ENCODE measurements at regions not wholly inside any gene's neighbourhood (a gene's known extent, or its start where the extent isn't known, plus 50 kb on each side); places are given as distances from the start of the nearest gene placed in this dataset.
"Not testable (repeated sequence)": the region's sequence is repeated elsewhere in the genome, so short reads cannot be mapped to it uniquely, and the experiment has no call there.

GRCh38 chr3:65303431-65303830 lies 615.6 kb upstream of the ADAMTS9 start:
- no peak for DNase-seq

DNA sequence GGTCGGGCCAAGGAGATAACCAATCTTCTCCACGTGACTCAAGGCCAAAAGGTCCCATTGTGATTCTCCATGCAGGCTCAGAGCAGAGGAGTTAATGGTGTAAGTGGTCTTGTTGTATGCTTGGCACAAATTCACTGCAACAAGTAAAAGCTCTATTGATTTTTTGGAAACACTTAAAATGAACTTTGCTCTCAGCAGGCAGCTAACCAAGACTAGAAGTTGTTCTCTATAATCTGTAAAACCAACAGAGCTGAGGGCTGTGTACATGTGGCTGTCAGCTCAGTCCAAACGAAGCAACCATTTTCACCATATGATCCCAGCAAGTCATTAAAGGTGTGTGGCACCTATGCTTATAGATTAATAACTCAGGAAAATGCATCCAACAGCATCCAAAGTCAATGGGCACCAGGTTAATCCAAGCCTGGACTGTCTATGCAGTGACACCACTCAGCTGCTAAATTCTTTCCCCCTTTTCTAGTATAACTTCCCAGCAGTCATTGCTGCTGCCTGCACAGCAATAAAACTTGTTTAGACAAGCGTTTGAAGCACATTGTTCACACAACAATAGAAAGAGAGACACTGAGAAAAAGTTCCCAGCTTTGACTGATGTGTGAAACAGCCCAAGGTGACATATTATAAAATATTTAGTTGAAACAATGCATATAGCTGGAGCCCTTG lies 603.8 kb upstream of the ADAMTS9 start:
- no peak for DNase-seq

DNA sequence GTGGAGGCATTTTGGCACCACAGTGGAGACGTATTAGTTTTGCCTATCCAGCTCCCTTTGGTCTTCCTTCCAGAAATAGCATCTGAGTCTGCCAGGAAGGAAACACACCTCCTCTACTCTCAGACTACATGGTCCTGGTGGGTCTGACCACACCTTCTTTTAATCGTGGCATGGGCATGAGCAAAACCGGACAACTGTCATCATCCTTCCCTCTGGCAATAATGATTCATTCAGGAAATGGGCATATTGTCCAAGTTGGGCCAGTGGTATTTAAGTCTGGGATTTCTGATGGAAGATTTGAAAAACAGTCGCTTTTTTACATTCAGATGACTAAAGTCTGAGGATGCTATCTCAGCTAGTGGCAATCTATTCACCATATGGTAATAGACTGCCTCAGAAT lies 601.0 kb upstream of the ADAMTS9 start:
- DNase-seq: no peak

DNA sequence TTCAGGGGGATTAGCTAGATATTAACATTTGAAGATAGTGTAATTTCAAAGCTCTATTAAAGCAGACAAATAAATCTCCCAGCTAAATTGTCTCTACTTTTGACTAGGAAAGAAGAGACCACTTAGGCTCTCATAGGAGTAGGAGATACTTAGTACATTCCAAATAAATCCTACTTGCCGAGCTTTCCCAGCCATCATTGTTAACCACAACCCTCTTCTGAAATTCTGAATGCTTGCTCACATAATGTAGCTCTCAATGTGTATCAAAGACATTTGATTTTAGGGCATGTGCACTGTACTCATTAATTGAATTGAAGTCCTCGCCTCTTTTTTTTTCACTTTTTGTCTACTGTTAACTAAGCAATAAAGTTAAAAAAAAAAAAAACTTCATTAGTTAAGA lies 598.2 kb upstream of the ADAMTS9 start:
- DNase-seq: no peak

- no peak for DNase-seq
Observed at GRCh38 chr3:65284961-65285360, 597.2 kb upstream of the ADAMTS9 start.

DNA sequence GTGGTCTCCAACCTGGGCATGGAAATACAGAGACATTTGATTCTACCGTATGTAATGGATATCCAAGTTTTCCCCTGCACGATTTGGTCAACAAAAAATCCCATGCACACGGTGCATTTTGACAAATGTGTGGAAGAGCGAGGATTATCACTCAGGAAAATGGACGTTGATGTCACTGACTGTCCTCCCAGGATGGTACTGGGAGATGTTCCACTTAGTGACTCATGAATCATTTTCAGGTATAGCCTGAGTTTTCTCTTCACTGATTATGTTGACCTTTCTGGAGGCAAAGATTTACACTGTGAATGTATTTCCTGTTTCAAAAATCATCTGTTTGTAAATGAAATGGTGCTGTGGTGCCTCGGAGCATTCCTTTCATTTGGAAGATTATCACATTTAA lies 596.7 kb upstream of the ADAMTS9 start:
- DNase-seq: no peak

- no peak for DNase-seq
Observed at GRCh38 chr3:65279225-65279782, 591.5 kb upstream of the ADAMTS9 start.

DNA sequence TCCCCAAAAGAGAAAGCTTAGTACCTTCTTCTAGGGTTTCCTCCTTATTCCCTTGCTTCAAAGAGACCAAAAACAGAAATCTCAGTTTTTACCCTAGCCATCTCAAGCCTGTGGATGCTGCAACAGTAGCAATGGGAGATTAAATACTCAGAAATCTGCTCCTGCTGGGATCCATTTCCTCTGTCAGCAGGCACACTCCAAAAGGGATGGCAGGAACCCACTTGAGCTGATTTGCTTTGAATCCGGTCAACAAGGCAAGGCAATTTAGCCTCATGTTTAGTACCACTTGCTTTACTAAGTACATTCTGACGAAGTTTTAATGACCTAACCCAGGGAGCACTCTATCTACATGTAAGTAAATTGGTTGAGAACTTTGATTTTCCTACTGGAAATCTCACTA lies 590.0 kb upstream of the ADAMTS9 start:
- DNase-seq: no peak

DNA sequence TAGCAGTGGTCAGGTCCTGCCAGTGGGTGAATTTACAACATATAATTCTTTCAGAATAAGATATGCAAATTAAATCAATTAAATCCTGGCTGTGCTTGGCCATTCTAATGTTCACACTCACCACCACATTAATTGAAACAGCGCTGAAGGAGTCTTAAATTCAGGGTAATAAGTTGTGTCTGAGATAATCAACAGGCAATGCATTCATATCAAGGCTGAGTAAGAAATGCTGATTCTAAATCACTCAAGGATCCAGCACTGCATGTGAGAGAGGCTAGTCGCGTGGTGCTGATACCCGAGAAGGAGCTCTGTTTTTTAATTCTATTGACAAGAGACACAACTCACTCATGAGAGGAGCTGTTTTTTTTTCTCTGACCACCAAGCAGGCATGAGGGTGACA lies 588.8 kb upstream of the ADAMTS9 start:
- DNase-seq: no peak

GRCh38 chr3:65268426-65268825 lies 580.6 kb upstream of the ADAMTS9 start:
- no peak for DNase-seq

- peak; percentile 1 for DNase-seq
Observed at GRCh38 chr3:65265942-65266590, 578.3 kb upstream of the ADAMTS9 start.

- no peak for DNase-seq
Observed at GRCh38 chr3:65265511-65265910, 577.7 kb upstream of the ADAMTS9 start.

- no peak for DNase-seq
Observed at GRCh38 chr3:65262548-65262947, 574.7 kb upstream of the ADAMTS9 start.

DNA sequence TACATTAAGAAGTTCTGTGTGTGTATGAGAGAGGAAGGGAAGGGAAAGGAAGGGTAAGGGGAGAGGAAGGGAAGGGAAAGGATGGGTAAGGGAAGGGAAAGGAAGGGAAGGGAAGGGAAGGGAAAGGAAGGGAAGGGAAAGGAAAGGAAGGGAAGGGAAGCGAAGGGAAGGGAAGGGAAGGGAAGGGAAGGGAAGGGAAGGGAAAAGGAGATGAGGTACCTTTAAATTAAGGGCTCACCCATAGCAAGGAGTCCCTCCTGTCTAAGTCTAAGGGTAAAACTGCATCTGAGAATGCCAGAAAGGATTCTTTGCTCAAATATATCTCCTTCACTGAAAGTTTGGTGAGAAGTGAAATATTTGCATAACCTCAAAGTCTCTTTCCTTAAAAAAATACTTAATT lies 572.1 kb upstream of the ADAMTS9 start:
- no peak for DNase-seq

DNA sequence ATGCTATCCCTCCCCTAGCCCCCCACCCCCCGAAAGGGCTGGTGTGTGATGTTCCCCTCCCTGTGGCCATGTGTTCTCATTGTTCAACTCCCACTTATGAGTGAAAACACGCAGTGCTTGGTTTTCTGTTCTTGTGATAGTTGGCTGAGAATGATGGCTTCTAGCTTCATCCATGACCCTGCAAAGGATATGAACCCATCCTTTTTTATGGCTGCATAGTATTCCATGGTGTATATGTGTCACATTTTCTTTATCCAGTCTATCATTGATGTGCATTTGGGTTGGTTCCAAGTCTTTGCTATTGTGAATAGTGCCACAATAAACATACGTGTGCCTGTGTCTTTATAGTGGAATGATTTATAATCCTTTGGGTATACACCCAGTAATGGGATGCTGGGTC lies 565.1 kb upstream of the ADAMTS9 start:
- DNase-seq: not testable (repeated sequence)

GRCh38 chr3:65252266-65252665 lies 564.5 kb upstream of the ADAMTS9 start:
- no peak for DNase-seq

- no peak for DNase-seq
Observed at GRCh38 chr3:65251375-65251774, 563.6 kb upstream of the ADAMTS9 start.

DNA sequence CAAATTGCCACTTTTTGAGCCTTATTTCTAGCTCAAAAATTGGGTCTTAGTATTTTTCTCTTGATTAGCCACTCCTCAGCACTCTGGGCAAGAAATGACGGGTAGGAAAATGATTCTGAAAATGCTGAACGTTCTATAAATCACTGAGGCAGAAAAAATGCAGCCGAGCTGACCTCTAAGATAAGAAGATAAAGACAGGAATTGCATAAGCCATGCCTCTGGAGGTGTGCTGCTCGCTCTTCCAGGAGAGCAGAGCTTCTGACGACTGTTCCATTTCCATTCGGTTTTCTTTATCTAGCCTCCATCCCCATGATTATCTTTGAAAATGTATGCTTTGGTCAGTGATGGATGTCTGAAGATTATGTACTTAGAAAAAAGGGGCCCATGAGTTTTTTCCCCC lies 558.8 kb upstream of the ADAMTS9 start:
- no peak for DNase-seq

- DNase-seq: no peak
Observed at GRCh38 chr3:65245133-65246063, 557.6 kb upstream of the ADAMTS9 start.

- no peak for DNase-seq
Observed at GRCh38 chr3:65240366-65240765, 552.6 kb upstream of the ADAMTS9 start.

GRCh38 chr3:65238652-65239051 lies 550.9 kb upstream of the ADAMTS9 start:
- DNase-seq: no peak

GRCh38 chr3:65234499-65234898 lies 546.7 kb upstream of the ADAMTS9 start:
- DNase-seq: no peak

GRCh38 chr3:65233561-65233960 lies 545.8 kb upstream of the ADAMTS9 start:
- DNase-seq: no peak

DNA sequence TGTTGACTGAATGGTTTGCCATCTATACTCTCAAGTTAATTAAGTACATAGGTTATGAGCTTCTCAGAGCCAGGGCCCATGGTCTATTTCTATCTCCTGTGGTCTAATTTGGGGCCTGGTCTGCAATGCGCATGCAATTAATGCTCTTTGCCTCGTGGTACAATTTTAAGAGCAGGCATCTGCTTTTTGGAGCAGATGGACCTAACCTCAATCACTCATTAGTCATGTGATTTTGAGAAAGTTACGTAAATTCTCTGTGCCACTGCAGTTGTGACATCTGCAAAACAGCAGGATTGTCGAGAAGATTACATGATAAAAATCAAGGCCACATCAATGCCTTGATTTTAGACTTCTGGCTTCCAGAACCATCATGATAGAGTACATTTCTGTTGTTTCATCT lies 543.7 kb upstream of the ADAMTS9 start:
- no peak for DNase-seq

All from DMS 273 treated with DMSO at 0.1 percent for 48 hours (cell line).